ENCODE measurements at regions not wholly inside any gene's neighbourhood (a gene's known extent, or its start where the extent isn't known, plus 50 kb on each side); places are given as distances from the start of the nearest gene placed in this dataset.

GRCh38 chr11:79672786-79673185 is 232.0 kb upstream of the TENM4 start:
- POLR2A ChIA-PET, result no interaction called here

GRCh38 chr11:79671401-79671800 is 230.6 kb upstream of the TENM4 start:
- TF ChIP-seq PKNOX1 (IDR thresholded peaks at IDR 0.05) (no peak), L3MBTL2 (conservative IDR thresholded peaks at IDR 0.05) (no peak), FOXA1 (IDR thresholded peaks at IDR 0.05) (no peak), SUZ12 (IDR thresholded peaks at IDR 0.05) (no peak), ELF4 (IDR thresholded peaks at IDR 0.05) (no peak), TARDBP (IDR thresholded peaks at IDR 0.05) (no peak), FOXM1 (IDR thresholded peaks at IDR 0.05; ENCODE audit: borderline replicate concordance) (no peak), NFRKB (IDR thresholded peaks at IDR 0.05) (no peak), LEF1 (IDR thresholded peaks at IDR 0.05; ENCODE audit: borderline replicate concordance) (no peak), ZNF384 (IDR thresholded peaks at IDR 0.05) (no peak), BHLHE40 (IDR thresholded peaks at IDR 0.05; ENCODE audit: borderline replicate concordance) (no peak)
- POLR2A ChIA-PET, result no interaction called here
- DNase-seq (ENCODE audit: extremely low spot score), result no peak
- CTCF ChIA-PET, result no interaction called here

More at GRCh38 chr11:79672786-79673185, 232.0 kb upstream of the TENM4 start:
- DNase-seq (ENCODE audit: extremely low spot score), result no peak
- CTCF ChIA-PET, result no interaction called here
- TF ChIP-seq HDGF (IDR thresholded peaks at IDR 0.05; ENCODE audit: borderline replicate concordance) (no peak), SP1 (IDR thresholded peaks at IDR 0.05) (no peak), FOXA1 (IDR thresholded peaks at IDR 0.05) (no peak), SUZ12 (IDR thresholded peaks at IDR 0.05) (no peak), BHLHE40 (IDR thresholded peaks at IDR 0.05; ENCODE audit: borderline replicate concordance) (no peak), FOXK2 (IDR thresholded peaks at IDR 0.05) (no peak), TARDBP (IDR thresholded peaks at IDR 0.05) (no peak), PKNOX1 (IDR thresholded peaks at IDR 0.05) (no peak)

- CTCF ChIA-PET, result no interaction called here
- POLR2A ChIA-PET, result no interaction called here
- no peak for DNase-seq (ENCODE audit: extremely low spot score)
- no peak for TF ChIP-seq SP1 (IDR thresholded peaks at IDR 0.05)
- TF ChIP-seq CTBP1 (IDR thresholded peaks at IDR 0.05; ENCODE audit: borderline replicate concordance), result no peak
- TF ChIP-seq FOXK2 (IDR thresholded peaks at IDR 0.05), result no peak
- no peak for TF ChIP-seq SUZ12 (IDR thresholded peaks at IDR 0.05)
- TF ChIP-seq L3MBTL2 (conservative IDR thresholded peaks at IDR 0.05), result no peak
- TF ChIP-seq FOXA1 (IDR thresholded peaks at IDR 0.05), result no peak
- no peak for TF ChIP-seq FOXM1 (IDR thresholded peaks at IDR 0.05; ENCODE audit: borderline replicate concordance)
- TF ChIP-seq BHLHE40 (IDR thresholded peaks at IDR 0.05; ENCODE audit: borderline replicate concordance), result no peak
- no peak for TF ChIP-seq ZNF384 (IDR thresholded peaks at IDR 0.05)
- TF ChIP-seq PKNOX1 (IDR thresholded peaks at IDR 0.05), result no peak
- no peak for TF ChIP-seq TARDBP (IDR thresholded peaks at IDR 0.05)
These were observed 230.1 kb upstream of the TENM4 start for GRCh38 chr11:79670882-79671281.

GRCh38 chr11:79668575-79668974 is 227.7 kb upstream of the TENM4 start:
- DNase-seq (ENCODE audit: extremely low spot score), result no peak
- TF ChIP-seq L3MBTL2 (conservative IDR thresholded peaks at IDR 0.05) (no peak), PKNOX1 (IDR thresholded peaks at IDR 0.05) (no peak), NFRKB (IDR thresholded peaks at IDR 0.05) (no peak), BHLHE40 (IDR thresholded peaks at IDR 0.05; ENCODE audit: borderline replicate concordance) (no peak), ELF4 (IDR thresholded peaks at IDR 0.05) (no peak), FOXM1 (IDR thresholded peaks at IDR 0.05; ENCODE audit: borderline replicate concordance) (no peak), CTBP1 (IDR thresholded peaks at IDR 0.05; ENCODE audit: borderline replicate concordance) (no peak), ARNT (IDR thresholded peaks at IDR 0.05) (no peak), FOXK2 (IDR thresholded peaks at IDR 0.05) (no peak), HDGF (IDR thresholded peaks at IDR 0.05; ENCODE audit: borderline replicate concordance) (no peak), LEF1 (IDR thresholded peaks at IDR 0.05; ENCODE audit: borderline replicate concordance) (no peak), SP1 (IDR thresholded peaks at IDR 0.05) (no peak), FOXA1 (IDR thresholded peaks at IDR 0.05) (no peak), SUZ12 (IDR thresholded peaks at IDR 0.05) (no peak), ZNF384 (IDR thresholded peaks at IDR 0.05) (no peak), TARDBP (IDR thresholded peaks at IDR 0.05) (no peak)
- ChIA-PET CTCF (no interaction called here), POLR2A (no interaction called here)

- no peak for DNase-seq (ENCODE audit: extremely low spot score)
- TF ChIP-seq BHLHE40 (IDR thresholded peaks at IDR 0.05; ENCODE audit: borderline replicate concordance), result no peak
- TF ChIP-seq PKNOX1 (IDR thresholded peaks at IDR 0.05), result no peak
- no peak for TF ChIP-seq L3MBTL2 (conservative IDR thresholded peaks at IDR 0.05)
- no peak for TF ChIP-seq SUZ12 (IDR thresholded peaks at IDR 0.05)
- TF ChIP-seq TARDBP (IDR thresholded peaks at IDR 0.05), result no peak
- no peak for TF ChIP-seq CTBP1 (IDR thresholded peaks at IDR 0.05; ENCODE audit: borderline replicate concordance)
- TF ChIP-seq SP1 (IDR thresholded peaks at IDR 0.05), result no peak
- no peak for TF ChIP-seq ARNT (IDR thresholded peaks at IDR 0.05)
- no peak for TF ChIP-seq FOXK2 (IDR thresholded peaks at IDR 0.05)
- TF ChIP-seq ELF4 (IDR thresholded peaks at IDR 0.05), result no peak
- TF ChIP-seq NFRKB (IDR thresholded peaks at IDR 0.05), result no peak
- TF ChIP-seq FOXA1 (IDR thresholded peaks at IDR 0.05), result no peak
- TF ChIP-seq ZNF384 (IDR thresholded peaks at IDR 0.05), result no peak
- no peak for TF ChIP-seq LEF1 (IDR thresholded peaks at IDR 0.05; ENCODE audit: borderline replicate concordance)
- TF ChIP-seq FOXM1 (IDR thresholded peaks at IDR 0.05; ENCODE audit: borderline replicate concordance), result no peak
- no peak for TF ChIP-seq HDGF (IDR thresholded peaks at IDR 0.05; ENCODE audit: borderline replicate concordance)
- CTCF ChIA-PET, result no interaction called here
- POLR2A ChIA-PET, result no interaction called here
These were observed 226.6 kb upstream of the TENM4 start for GRCh38 chr11:79667380-79667779.
